LNCaP clone FGC (cell line): ENCODE measurements at regions not wholly inside any gene's neighbourhood (a gene's known extent, or its start where the extent isn't known, plus 50 kb on each side); places are given as distances from the start of the nearest gene placed in this dataset.

ENCODE experiments used
- DNase-seq: peaks from one replicate; pipeline ENCODE4 v3.0.0-alpha.2; 2011; ENCODE audit warnings: low read depth
- H3K4me3 ChIP-seq: 2 replicates; pipeline ENCODE4 v1.5.1; 2011; ENCODE audit warnings: mild to moderate bottlenecking, low read depth, low read length, control low read depth
- CTCF ChIP-seq: IDR thresholded peaks from 2 replicates; pipeline ENCODE4 v1.5.1; 2012; ENCODE audit warnings: mild to moderate bottlenecking; ENCODE audit not compliant: control insufficient read depth, insufficient read depth; ENCODE audit errors: extremely low read depth

DNA sequence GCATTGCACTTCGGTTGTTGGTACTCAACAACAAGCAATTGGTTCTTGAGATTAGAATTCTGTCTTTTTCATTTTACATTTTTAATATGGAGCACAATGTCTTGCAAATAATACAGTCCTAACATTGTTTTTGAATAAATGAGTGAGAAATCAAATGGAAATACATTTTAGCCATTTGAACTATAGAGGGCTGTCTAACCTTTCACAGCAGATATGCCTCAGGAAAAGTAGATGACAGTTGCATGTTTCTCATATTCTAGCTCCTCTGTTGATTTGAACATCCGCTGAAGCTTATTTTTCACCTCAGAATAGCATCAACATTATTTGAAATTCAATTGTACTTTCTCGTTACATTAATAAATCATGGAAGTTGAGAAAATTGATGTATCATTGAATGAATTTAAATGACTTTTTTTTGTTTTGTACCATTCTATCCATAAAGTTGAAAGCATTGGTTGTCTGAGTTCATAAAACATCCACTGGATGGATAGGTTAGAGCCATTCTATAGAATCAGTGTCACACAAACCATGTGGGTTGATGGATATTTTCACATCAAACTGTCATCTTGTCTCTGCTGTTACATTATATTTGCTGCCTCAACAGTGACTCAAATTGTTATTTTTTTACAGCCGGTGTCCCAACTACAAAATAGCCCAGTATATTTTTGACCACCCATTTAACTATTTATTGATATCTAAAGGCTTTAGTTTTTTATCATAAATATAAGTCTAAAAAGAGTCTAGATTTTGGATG is 928.3 kb downstream of the NSUN3 start:
- no peak for DNase-seq
- no peak overlapping the region for H3K4me3 ChIP-seq
- TF ChIP-seq CTCF, result peak; percentile 53

DNA sequence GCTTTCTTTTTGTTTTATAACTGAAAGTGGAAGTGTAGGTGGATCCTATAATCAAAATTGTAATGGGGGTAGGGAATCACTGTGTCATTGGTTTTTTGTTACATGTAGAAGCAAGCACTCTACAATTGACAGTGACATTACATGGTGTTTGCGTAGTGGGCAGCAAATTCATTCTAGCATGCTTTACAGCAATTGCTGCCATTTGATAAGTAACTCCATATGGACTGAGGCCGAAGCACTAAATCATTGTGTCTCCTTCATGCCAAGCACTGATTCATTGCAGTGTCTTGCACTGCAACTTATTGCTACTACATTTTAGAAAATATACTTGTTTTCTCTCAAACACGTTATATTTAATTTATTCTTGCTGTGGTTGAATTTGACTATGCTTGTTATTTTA is 933.9 kb downstream of the NSUN3 start:
- H3K4me3 ChIP-seq, result no peak overlapping the region
- no peak for DNase-seq
- TF ChIP-seq CTCF, result no peak

- no peak for DNase-seq
- no peak for TF ChIP-seq CTCF
- H3K4me3 ChIP-seq, result no peak overlapping the region
Observed at GRCh38 chr3:95002438-95003046, 939.7 kb downstream of the NSUN3 start.

DNA sequence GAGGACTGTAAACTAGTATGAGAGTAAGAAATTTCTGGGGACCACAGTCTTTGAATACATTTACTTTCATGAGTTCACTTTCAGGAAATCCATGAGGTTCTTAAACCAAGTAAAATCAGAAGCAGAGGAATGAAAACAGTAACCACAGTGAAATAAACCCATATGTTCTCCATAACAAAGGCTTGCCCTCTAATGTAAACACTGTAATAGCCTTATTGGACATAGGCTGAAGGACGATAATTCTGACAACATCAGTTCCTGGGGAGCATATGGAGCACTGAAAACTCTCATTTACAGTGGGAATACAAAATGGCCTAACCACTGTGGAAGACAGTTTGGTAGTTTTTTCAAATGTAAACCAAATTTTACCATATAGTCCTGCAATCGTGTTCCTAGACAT is 965.8 kb downstream of the NSUN3 start:
- no peak for TF ChIP-seq CTCF
- no peak for DNase-seq
- no peak overlapping the region for H3K4me3 ChIP-seq

- DNase-seq, result no peak
- H3K4me3 ChIP-seq, result no peak overlapping the region
- TF ChIP-seq CTCF, result no peak
Observed at GRCh38 chr3:95029644-95030043, 966.8 kb downstream of the NSUN3 start.

DNA sequence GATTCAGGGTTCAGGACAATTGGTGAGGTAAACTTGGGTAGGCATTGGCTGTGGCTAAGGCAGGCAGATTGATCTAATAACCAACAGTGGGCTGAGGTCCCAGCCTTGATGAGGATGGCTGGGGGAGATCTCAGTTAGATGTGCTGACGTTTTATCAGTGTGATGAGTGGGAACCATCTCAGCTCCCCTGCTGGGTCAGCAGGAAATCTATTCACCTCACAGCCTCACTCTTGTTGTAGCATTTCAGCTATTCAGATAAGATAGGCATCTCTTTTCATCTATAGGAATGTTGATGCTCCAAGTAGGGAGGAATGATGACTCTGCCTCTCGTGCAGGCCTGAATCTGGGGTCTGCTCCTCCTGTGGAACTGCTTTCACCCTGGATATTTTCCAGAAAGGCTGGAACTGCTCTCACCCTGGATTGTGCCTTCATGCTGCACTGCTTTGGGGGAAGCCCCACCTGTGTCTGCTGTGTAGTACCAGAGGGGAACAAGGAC is 973.7 kb downstream of the NSUN3 start:
- DNase-seq, result no peak
- no peak overlapping the region for H3K4me3 ChIP-seq
- TF ChIP-seq CTCF, result no peak

- no peak overlapping the region for H3K4me3 ChIP-seq
- no peak for DNase-seq
- TF ChIP-seq CTCF, result no peak
Observed at GRCh38 chr3:95037097-95037496, 974.2 kb downstream of the NSUN3 start.
